GM12891 (cell line): ENCODE measurements at regions not wholly inside any gene's neighbourhood (a gene's known extent, or its start where the extent isn't known, plus 50 kb on each side); places are given as distances from the start of the nearest gene placed in this dataset.

Experiments
- POLR2A ChIP-seq: IDR thresholded peaks from 2 replicates; pipeline ENCODE4 v1.6.1; 2011; ENCODE audit warnings: low read depth, low read length, control low read depth
- POLR2AphosphoS5 ChIP-seq: IDR thresholded peaks from 2 replicates; pipeline ENCODE4 v1.6.1; 2011; ENCODE audit warnings: low read depth, low read length, control low read depth

DNA sequence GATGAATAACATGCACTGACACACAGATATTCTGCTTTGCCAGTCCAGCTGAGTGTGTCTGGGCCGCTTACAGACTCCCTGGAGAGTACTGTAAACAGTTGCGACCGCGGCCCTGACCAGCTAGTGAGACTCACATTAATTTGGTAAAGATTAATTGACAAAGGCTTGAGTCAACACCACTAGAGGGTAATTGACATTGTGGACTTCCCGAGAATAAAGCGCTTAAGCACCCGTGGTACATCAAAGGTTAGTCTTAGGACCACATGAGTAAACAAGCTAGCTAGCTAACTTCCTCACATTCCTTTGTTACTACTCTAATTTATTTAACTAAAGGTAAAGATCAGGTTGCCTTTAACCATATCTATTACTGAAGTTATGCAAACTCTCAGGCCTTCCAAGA is 624.4 kb upstream of the ARGLU1 start:
- TF ChIP-seq POLR2AphosphoS5 = no peak
- TF ChIP-seq POLR2A = no peak
